NCI-H82 (cell line): ENCODE measurements at regions not wholly inside any gene's neighbourhood (a gene's known extent, or its start where the extent isn't known, plus 50 kb on each side); places are given as distances from the start of the nearest gene placed in this dataset.
"Not testable (repeated sequence)": the region's sequence is repeated elsewhere in the genome, so short reads cannot be mapped to it uniquely, and the experiment has no call there.

Experiments used
- DNase-seq: peaks from one replicate; lab custom pipeline; 2025; lab: John Stamatoyannopoulos, UW

- DNase-seq, result no peak
These were observed 258.9 kb downstream of the KCNRG start for GRCh38 chr13:50274181-50274580.

- no peak for DNase-seq
These were observed 260.3 kb downstream of the KCNRG start for GRCh38 chr13:50275392-50276063.

GRCh38 chr13:50276550-50276949 lies 261.3 kb downstream of the KCNRG start:
- DNase-seq, result no peak

- DNase-seq, result no peak
These were observed 261.9 kb downstream of the KCNRG start for GRCh38 chr13:50277127-50277526.

- DNase-seq, result no peak
These were observed 262.7 kb downstream of the KCNRG start for GRCh38 chr13:50277906-50278305.

GRCh38 chr13:50280441-50280937 lies 265.2 kb downstream of the KCNRG start:
- no peak for DNase-seq

GRCh38 chr13:50282016-50282415 lies 266.8 kb downstream of the KCNRG start:
- DNase-seq, result no peak

- no peak for DNase-seq
These were observed 267.8 kb downstream of the KCNRG start for GRCh38 chr13:50283017-50283416.

GRCh38 chr13:50284540-50284939 lies 269.3 kb downstream of the KCNRG start:
- no peak for DNase-seq

GRCh38 chr13:50285283-50285682 lies 270.0 kb downstream of the KCNRG start:
- no peak for DNase-seq

- no peak for DNase-seq
These were observed 271.1 kb downstream of the KCNRG start for GRCh38 chr13:50286324-50286723.

- DNase-seq, result peak; percentile 31
These were observed 274.9 kb downstream of the KCNRG start for GRCh38 chr13:50290186-50290585.

GRCh38 chr13:50291611-50292010 lies 276.4 kb downstream of the KCNRG start:
- no peak for DNase-seq

GRCh38 chr13:50292081-50292480 lies 276.8 kb downstream of the KCNRG start:
- DNase-seq, result no peak

- DNase-seq, result not testable (repeated sequence)
These were observed 279.2 kb downstream of the KCNRG start for GRCh38 chr13:50294425-50294824.

- no peak for DNase-seq
These were observed 284.5 kb downstream of the KCNRG start for GRCh38 chr13:50299546-50300249.

- peak; percentile 70 for DNase-seq
These were observed 288.9 kb downstream of the KCNRG start for GRCh38 chr13:50303963-50304721.

GRCh38 chr13:50306156-50306555 lies 290.9 kb downstream of the KCNRG start:
- DNase-seq, result no peak

GRCh38 chr13:50309318-50309717 lies 294.1 kb downstream of the KCNRG start:
- DNase-seq, result peak; percentile 23

GRCh38 chr13:50309882-50310594 lies 294.8 kb downstream of the KCNRG start:
- DNase-seq, result no peak

GRCh38 chr13:50310734-50311133 lies 295.5 kb downstream of the KCNRG start:
- DNase-seq, result no peak

GRCh38 chr13:50318887-50319286 lies 303.6 kb downstream of the KCNRG start:
- DNase-seq, result no peak
